WTC11 (cell line): ENCODE measurements at regions not wholly inside any gene's neighbourhood (a gene's known extent, or its start where the extent isn't known, plus 50 kb on each side); places are given as distances from the start of the nearest gene placed in this dataset.

Source experiments
- CTCF ChIP-seq: fragments of 200-600 bp; IDR thresholded peaks from 2 replicates; pipeline ENCODE4 v1.8.0; 2022; ENCODE audit warnings: antibody characterized with exemption
- ELF4 ChIP-seq: sonication (generic); formaldehyde crosslinking; IDR thresholded peaks from 2 replicates; pipeline ENCODE4 v1.8.1; 2022; ENCODE audit warnings: low read depth, mild to moderate bottlenecking, moderate library complexity, missing genetic modification reagents
- ESRRA ChIP-seq: sonication (generic); formaldehyde crosslinking; IDR thresholded peaks from 2 replicates; pipeline ENCODE4 v1.8.1; 2022; ENCODE audit warnings: mild to moderate bottlenecking, missing genetic modification reagents, borderline replicate concordance
- IRF1 ChIP-seq: sonication (generic); formaldehyde crosslinking; IDR thresholded peaks from 2 replicates; pipeline ENCODE4 v1.8.0; 2023; ENCODE audit warnings: missing genetic modification reagents
- ZNF121 ChIP-seq: sonication (generic); formaldehyde crosslinking; IDR thresholded peaks from 2 replicates; pipeline ENCODE4 v1.8.0; 2023; ENCODE audit warnings: missing genetic modification reagents
- ZNF512 ChIP-seq: sonication (generic); formaldehyde crosslinking; IDR thresholded peaks from 2 replicates; pipeline ENCODE4 v1.8.1; 2022; ENCODE audit warnings: missing genetic modification reagents, borderline replicate concordance

GRCh38 chr6:51322505-51322904 is 503.8 kb downstream of the TFAP2B start:
- TF ChIP-seq CTCF (no peak), ZNF512 (no peak), ZNF121 (CRISPR knock-in tag) (no peak), ELF4 (no peak), ESRRA (no peak), IRF1 (CRISPR knock-in tag) (no peak)
